Epidermal melanocyte (primary cell): ENCODE measurements at regions not wholly inside any gene's neighbourhood (a gene's known extent, or its start where the extent isn't known, plus 50 kb on each side); places are given as distances from the start of the nearest gene placed in this dataset.
"Not testable (repeated sequence)": the region's sequence is repeated elsewhere in the genome, so short reads cannot be mapped to it uniquely, and the experiment has no call there.

Experiments used
- DNase-seq: peaks from one replicate; pipeline ENCODE4 v3.0.0; 2011; ENCODE audit warnings: low spot score; ENCODE audit not compliant: insufficient read length

- no peak for DNase-seq
These were observed 112.7 kb downstream of the MTERF1 start for GRCh38 chr7:91767820-91768219.

- no peak for DNase-seq
These were observed 109.1 kb downstream of the MTERF1 start for GRCh38 chr7:91771394-91771793.

- DNase-seq, result no peak
These were observed 108.3 kb downstream of the MTERF1 start for GRCh38 chr7:91771921-91772815.

- no peak for DNase-seq
These were observed 104.3 kb downstream of the MTERF1 start for GRCh38 chr7:91776171-91776570.

- no peak for DNase-seq
These were observed 103.0 kb downstream of the MTERF1 start for GRCh38 chr7:91777522-91777921.

GRCh38 chr7:91778416-91778815 is 102.1 kb downstream of the MTERF1 start:
- DNase-seq, result peak; percentile 25

GRCh38 chr7:91780521-91780920 is 100.0 kb downstream of the MTERF1 start:
- no peak for DNase-seq

- DNase-seq, result peak; percentile 59
These were observed 96.0 kb downstream of the MTERF1 start for GRCh38 chr7:91784469-91784868.

- DNase-seq, result no peak
These were observed 92.6 kb downstream of the MTERF1 start for GRCh38 chr7:91787931-91788330.

- no peak for DNase-seq
These were observed 91.4 kb downstream of the MTERF1 start for GRCh38 chr7:91789086-91789485.

GRCh38 chr7:91789558-91789957 is 90.9 kb downstream of the MTERF1 start:
- no peak for DNase-seq

GRCh38 chr7:91790646-91791045 is 89.9 kb downstream of the MTERF1 start:
- DNase-seq, result not testable (repeated sequence)

GRCh38 chr7:91796122-91796521 is 84.4 kb downstream of the MTERF1 start:
- no peak for DNase-seq

- no peak for DNase-seq
These were observed 82.1 kb downstream of the MTERF1 start for GRCh38 chr7:91798425-91798824.

GRCh38 chr7:91800389-91800788 is 80.1 kb downstream of the MTERF1 start:
- no peak for DNase-seq

- DNase-seq, result no peak
These were observed 79.0 kb downstream of the MTERF1 start for GRCh38 chr7:91801331-91801983.

GRCh38 chr7:91811236-91811635 is 69.3 kb downstream of the MTERF1 start:
- no peak for DNase-seq

- DNase-seq, result no peak
These were observed 68.9 kb downstream of the MTERF1 start for GRCh38 chr7:91811641-91812040.

- DNase-seq, result no peak
These were observed 68.1 kb downstream of the MTERF1 start for GRCh38 chr7:91812388-91812787.

GRCh38 chr7:91814189-91814588 is 66.3 kb downstream of the MTERF1 start:
- DNase-seq, result no peak
